Endothelial cell of umbilical vein (primary cell): ENCODE measurements at regions not wholly inside any gene's neighbourhood (a gene's known extent, or its start where the extent isn't known, plus 50 kb on each side); places are given as distances from the start of the nearest gene placed in this dataset.

Experiments
- BruUV-seq: library from RNA; stranded (reverse); fragments of 400-500 nt; replicated peaks from 2 replicates; lab custom pipeline; 2021; lab: Mats Ljungman, UMichigan
- CTCF ChIA-PET: fragments of 300-600, 350-600 bp; sonication (Branson Sonifier 250); formaldehyde crosslinking; loops from one replicate; lab custom pipeline; 2021; ENCODE audit warnings: antibody characterized with exemption, inconsistent platforms; lab: Charles Lee
- POLR2A ChIA-PET: fragments of 300-600, 350-600 bp; sonication (Branson Sonifier 250); formaldehyde crosslinking; loops from one replicate; lab custom pipeline; 2021; ENCODE audit warnings: antibody characterized with exemption, inconsistent platforms; lab: Charles Lee
- DNase-seq: peaks from one replicate; pipeline ENCODE4 v3.0.0-alpha.2; 2011; ENCODE audit warnings: low read depth, low spot score
- FAIRE-seq: peaks from 2 replicates; lab custom pipeline; 2011; peaks lifted over from hg19 to GRCh38; lab: Jason Lieb, UNC
- H2AFZ ChIP-seq: 2 replicates; pipeline ENCODE4 v1.6.0; 2012; ENCODE audit warnings: low read depth, low read length, control low read depth, inconsistent platforms
- H3K27ac ChIP-seq: 2 replicates; pipeline ENCODE4 v1.5.1; 2011; ENCODE audit warnings: low read depth, mild to moderate bottlenecking, control low read depth, low read length, moderate library complexity; ENCODE audit not compliant: insufficient read depth
- H3K27me3 ChIP-seq, 2 experiments: 2 replicates each; pipeline versions ENCODE4 v1.6.0 to v1.6.1; 2011; ENCODE audit warnings: low read length in 2 of 2, mixed read lengths in 1 of 2; ENCODE audit not compliant: control insufficient read depth in 2 of 2, insufficient read depth in 2 of 2
- H3K36me3 ChIP-seq, 2 experiments: 2 replicates in 1 of 2; 3 replicates in 1 of 2; pipeline ENCODE4 v1.5.1; 2011; ENCODE audit warnings: low read length in 2 of 2, mild to moderate bottlenecking in 1 of 2, moderate library complexity in 1 of 2; ENCODE audit not compliant: control insufficient read depth in 2 of 2, insufficient read depth in 2 of 2; ENCODE audit errors: extremely low read depth in 1 of 2
- H3K4me1 ChIP-seq: 3 replicates; pipeline ENCODE4 v1.5.1; 2011; ENCODE audit warnings: mild to moderate bottlenecking, low read length; ENCODE audit not compliant: control insufficient read depth, insufficient read depth; ENCODE audit errors: extremely low read depth
- H3K4me2 ChIP-seq: 2 replicates; pipeline ENCODE4 v1.6.1; 2011; ENCODE audit warnings: low read length, control low read depth, mixed read lengths; ENCODE audit not compliant: insufficient read depth
- H3K4me3 ChIP-seq, 3 experiments: fragments of 200-600 bp in 1 of 3; sonication (generic), shearing (Covaris generic) in 1 of 3; replicated peaks in 1 of 3; 2 replicates each; pipeline ENCODE4 v1.5.1; 2011 to 2016; ENCODE audit warnings: control low read depth in 3 of 3, low read length in 3 of 3, mild to moderate bottlenecking in 2 of 3, inconsistent platforms in 1 of 3, low read depth in 1 of 3, moderate library complexity in 1 of 3; ENCODE audit not compliant: insufficient read depth in 1 of 3
- H3K79me2 ChIP-seq: 2 replicates; pipeline ENCODE4 v1.6.0; 2012; ENCODE audit warnings: low read length, inconsistent platforms; ENCODE audit not compliant: control insufficient read depth, insufficient read depth
- H3K9ac ChIP-seq: replicated peaks from 2 replicates; pipeline ENCODE3; 2011; ENCODE audit warnings: low read length, control low read depth; ENCODE audit not compliant: insufficient read depth; ENCODE audit errors: extremely low read depth
- H3K9me1 ChIP-seq: replicated peaks from 3 replicates; pipeline ENCODE4 v1.6.0; 2011; ENCODE audit warnings: mild to moderate bottlenecking, low read length; ENCODE audit not compliant: control insufficient read depth, insufficient read depth; ENCODE audit errors: extremely low read depth
- H3K9me3 ChIP-seq: replicated peaks from 2 replicates; pipeline ENCODE4 v1.5.1; 2012; ENCODE audit warnings: low read length, inconsistent platforms; ENCODE audit not compliant: control insufficient read depth, insufficient read depth
- H4K20me1 ChIP-seq: replicated peaks from 2 replicates; pipeline ENCODE3; 2011; ENCODE audit warnings: mild to moderate bottlenecking, low read length; ENCODE audit not compliant: control insufficient read depth, insufficient read depth; ENCODE audit errors: extremely low read depth
- EZH2 ChIP-seq: IDR thresholded peaks from 2 replicates; pipeline ENCODE4 v1.6.1; 2012; ENCODE audit warnings: borderline replicate concordance, low read depth, mild to moderate bottlenecking, moderate library complexity, low read length, inconsistent platforms; ENCODE audit not compliant: severe bottlenecking
- FOS ChIP-seq: IDR thresholded peaks from 2 replicates; pipeline ENCODE4 v1.6.1; 2011; ENCODE audit warnings: mild to moderate bottlenecking, low read length, moderate library complexity, borderline replicate concordance; ENCODE audit not compliant: insufficient read depth
- JUN ChIP-seq: IDR thresholded peaks from 2 replicates; pipeline ENCODE4 v1.6.1; 2011; ENCODE audit warnings: borderline replicate concordance, low read depth; ENCODE audit not compliant: insufficient read length, insufficient read depth
- MAX ChIP-seq: IDR thresholded peaks from 2 replicates; pipeline ENCODE4 v1.6.1; 2011; ENCODE audit not compliant: insufficient read depth, insufficient read length
- POLR2A ChIP-seq: IDR thresholded peaks from 2 replicates; pipeline ENCODE4 v1.6.1; 2012; ENCODE audit warnings: low read depth, mild to moderate bottlenecking, control low read depth, low read length
- dilution Hi-C: fragments of 300-500 bp; cut with MboI; formaldehyde crosslinking; loops from one replicate; pipeline ENCODE4 v1.15.0; 2019; ENCODE audit warnings: low sequenced_read_pairs; ENCODE audit not compliant: extremely low pct_ligation_motif_present
- intact Hi-C: fragments of 100-400 bp; cut with micrococcal nuclease; formaldehyde crosslinking; loops from one replicate; pipeline ENCODE4 v1.10.0; 2022
- TF ChIP-seq, protein P1 (sequence below), 2 donors: IDR thresholded peaks; 1 replicate in 1 of 2; 2 replicates in 1 of 2; pipeline ENCODE4 v1.5.1; 2011; ENCODE audit warnings: low read length in 2 of 2, mild to moderate bottlenecking in 2 of 2, moderate library complexity in 2 of 2, control low read depth in 1 of 2, inconsistent platforms in 1 of 2, low read depth in 1 of 2; ENCODE audit not compliant: insufficient read depth in 1 of 2; ENCODE audit errors: extremely low read depth in 1 of 2

- H3K4me2 ChIP-seq = no peak overlapping the region
- FAIRE-seq (no peak), DNase-seq (no peak)
- no peaks in the 10 kb centered on the region for H3K27me3 ChIP-seq
- ChIA-PET CTCF (no interaction called here), POLR2A (no interaction called here)
- no peak overlapping the region for H3K4me3 ChIP-seq
- no peaks in the 10 kb centered on the region for H3K9me1 ChIP-seq
- no peaks in the 10 kb centered on the region for H3K36me3 ChIP-seq
- no peaks in the 10 kb centered on the region for H3K4me1 ChIP-seq
- H3K9ac ChIP-seq = no peak overlapping the region
- BruUV-seq = no TSS peak
- dilution Hi-C loops = no loop called here
- H2AFZ ChIP-seq = no peak overlapping the region
- no peak for TF ChIP-seq POLR2A
- TF ChIP-seq FOS = no peak
- TF ChIP-seq EZH2 = no peak
- TF ChIP-seq JUN = no peak
- TF ChIP-seq, protein P1, sequence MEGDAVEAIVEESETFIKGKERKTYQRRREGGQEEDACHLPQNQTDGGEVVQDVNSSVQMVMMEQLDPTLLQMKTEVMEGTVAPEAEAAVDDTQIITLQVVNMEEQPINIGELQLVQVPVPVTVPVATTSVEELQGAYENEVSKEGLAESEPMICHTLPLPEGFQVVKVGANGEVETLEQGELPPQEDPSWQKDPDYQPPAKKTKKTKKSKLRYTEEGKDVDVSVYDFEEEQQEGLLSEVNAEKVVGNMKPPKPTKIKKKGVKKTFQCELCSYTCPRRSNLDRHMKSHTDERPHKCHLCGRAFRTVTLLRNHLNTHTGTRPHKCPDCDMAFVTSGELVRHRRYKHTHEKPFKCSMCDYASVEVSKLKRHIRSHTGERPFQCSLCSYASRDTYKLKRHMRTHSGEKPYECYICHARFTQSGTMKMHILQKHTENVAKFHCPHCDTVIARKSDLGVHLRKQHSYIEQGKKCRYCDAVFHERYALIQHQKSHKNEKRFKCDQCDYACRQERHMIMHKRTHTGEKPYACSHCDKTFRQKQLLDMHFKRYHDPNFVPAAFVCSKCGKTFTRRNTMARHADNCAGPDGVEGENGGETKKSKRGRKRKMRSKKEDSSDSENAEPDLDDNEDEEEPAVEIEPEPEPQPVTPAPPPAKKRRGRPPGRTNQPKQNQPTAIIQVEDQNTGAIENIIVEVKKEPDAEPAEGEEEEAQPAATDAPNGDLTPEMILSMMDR (IDR thresholded peaks at IDR 0.05; ENCODE audit: extremely low read depth in 1 of 2, insufficient read depth in 1 of 2, low read depth in 1 of 2, low read length in 2 of 2) = no peak
- TF ChIP-seq MAX = no peak
- no peaks in the 10 kb centered on the region for H4K20me1 ChIP-seq
- H3K79me2 ChIP-seq = no peaks in the 10 kb centered on the region
- no peak overlapping the region for H3K27ac ChIP-seq
- no peaks in the 10 kb centered on the region for H3K9me3 ChIP-seq
- intact Hi-C loops = loop anchor here (10.0 kb wide), 2 partner anchors 138 to 932 kb away; no protein-coding TSS in a partner anchor
These were observed 285.1 kb upstream of the MAGEB18 start for GRCh38 chrX:25853002-25853479.
